HepG2 (cell line): ENCODE measurements at regions not wholly inside any gene's neighbourhood (a gene's known extent, or its start where the extent isn't known, plus 50 kb on each side); places are given as distances from the start of the nearest gene placed in this dataset.

Source experiments
- ATAC-seq: fragments of 200-7000 bp; cut with Tn5 transposase; 3 replicates; pipeline ENCODE4 v1.9.1; 2020; ENCODE audit warnings: mild to moderate bottlenecking, moderate library complexity
- BruUV-seq: library from RNA; stranded (reverse); fragments of 400-500 nt; replicated peaks from 2 replicates; lab custom pipeline; 2021; lab: Mats Ljungman, UMichigan
- CTCF ChIA-PET: fragments of 300-600 bp; formaldehyde crosslinking; extraction: SDS; loops from one replicate; lab custom pipeline; 2021; ENCODE audit warnings: low total read pairs, inconsistent platforms, low intra/inter-chr PET ratio; lab: Yijun Ruan, JAX
- POLR2A ChIA-PET: fragments of 350-600 bp; sonication (Branson Sonifier 250); formaldehyde crosslinking; loops from one replicate; lab custom pipeline; 2020; ENCODE audit warnings: antibody characterized with exemption, inconsistent platforms; lab: Yijun Ruan, JAX
- DNase-seq: peaks from one replicate; pipeline ENCODE4 v3.0.0-alpha.2; 2015; ENCODE audit warnings: low spot score
- FAIRE-seq: peaks from 3 replicates; lab custom pipeline; 2011; peaks lifted over from hg19 to GRCh38; lab: Jason Lieb, UNC
- H2AFZ ChIP-seq: one replicate; pipeline ENCODE4 v1.6.1; 2011; ENCODE audit warnings: low read length, inconsistent platforms
- H3K27ac ChIP-seq: fragments of 300-600 bp; 3 replicates; pipeline ENCODE4 v1.8.0; 2011; ENCODE audit warnings: mixed run types, mild to moderate bottlenecking, mixed read lengths, low read length, inconsistent platforms; ENCODE audit not compliant: insufficient read depth; ENCODE audit errors: extremely low read length
- H3K27me3 ChIP-seq, 2 experiments: fragments of 200-600 bp in 1 of 2; 2 replicates in 1 of 2; 3 replicates in 1 of 2; pipeline versions ENCODE4 v1.6.0 to v1.8.0; 2011; ENCODE audit warnings: low read length in 2 of 2, mild to moderate bottlenecking in 2 of 2, moderate library complexity in 2 of 2, inconsistent platforms in 1 of 2; ENCODE audit not compliant: insufficient read depth in 2 of 2, control insufficient read depth in 1 of 2
- H3K36me3 ChIP-seq, 2 experiments: fragments of 200-600 bp in 1 of 2; replicated peaks in 1 of 2; 2 replicates in 1 of 2; 3 replicates in 1 of 2; pipeline versions ENCODE4 v1.5.1 to v1.8.0; 2011; ENCODE audit warnings: low read length in 2 of 2, inconsistent platforms in 1 of 2; ENCODE audit not compliant: insufficient read depth in 2 of 2, control insufficient read depth in 1 of 2
- H3K4me1 ChIP-seq: 2 replicates; pipeline ENCODE4 v1.5.1; 2012; ENCODE audit warnings: low read length, inconsistent platforms; ENCODE audit not compliant: insufficient read depth
- H3K4me2 ChIP-seq: 2 replicates; pipeline ENCODE4 v1.6.0; 2011; ENCODE audit warnings: low read depth, low read length, inconsistent platforms
- H3K4me3 ChIP-seq, 3 experiments: fragments of 200-600 bp in 1 of 3; sonication (generic), shearing (Covaris generic) in 1 of 3; replicated peaks in 1 of 3; 2 replicates each; pipeline ENCODE4 v1.5.1; 2011 to 2016; ENCODE audit warnings: low read length in 3 of 3, inconsistent platforms in 2 of 3, low read depth in 2 of 3, mild to moderate bottlenecking in 2 of 3, control low read depth in 1 of 3, mixed read lengths in 1 of 3; ENCODE audit not compliant: insufficient read depth in 1 of 3
- H3K79me2 ChIP-seq: one replicate; pipeline ENCODE4 v1.6.1; 2011; ENCODE audit warnings: low read length, inconsistent platforms; ENCODE audit not compliant: insufficient read depth
- H3K9ac ChIP-seq: 2 replicates; pipeline ENCODE4 v1.6.0; 2011; ENCODE audit warnings: mild to moderate bottlenecking, low read depth, low read length, inconsistent platforms; ENCODE audit not compliant: insufficient read depth
- H3K9me3 ChIP-seq: 2 replicates; pipeline ENCODE4 v1.5.1; 2012; ENCODE audit warnings: mild to moderate bottlenecking, low read length
- H4K20me1 ChIP-seq: 2 replicates; pipeline ENCODE4 v1.6.0; 2011; ENCODE audit warnings: inconsistent platforms, mild to moderate bottlenecking, low read length, moderate library complexity; ENCODE audit not compliant: insufficient read depth
- AGO1 ChIP-seq: fragments of 200-400 bp; formaldehyde crosslinking; IDR thresholded peaks from 2 replicates; pipeline ENCODE4 v1.6.1; 2017; ENCODE audit warnings: mild to moderate bottlenecking, low read depth, low read length, moderate library complexity; ENCODE audit not compliant: poor library complexity, severe bottlenecking
- ARID2 ChIP-seq: sonication (generic); formaldehyde crosslinking; IDR thresholded peaks from 2 replicates; pipeline ENCODE4 v1.8.1; 2022; ENCODE audit warnings: mild to moderate bottlenecking, missing genetic modification reagents, borderline replicate concordance
- ZNF432 ChIP-seq: sonication (generic); formaldehyde crosslinking; IDR thresholded peaks from 2 replicates; pipeline ENCODE4 v1.5.0; 2020; ENCODE audit warnings: missing genetic modification reagents, mild to moderate bottlenecking, borderline replicate concordance
- ZNF558 ChIP-seq: sonication (generic); formaldehyde crosslinking; IDR thresholded peaks from 2 replicates; pipeline ENCODE4 v1.9.0; 2022; ENCODE audit warnings: mild to moderate bottlenecking, missing genetic modification reagents, borderline replicate concordance
- ZNF563 ChIP-seq: sonication (generic); formaldehyde crosslinking; IDR thresholded peaks from 2 replicates; pipeline ENCODE4 v1.8.0; 2022; ENCODE audit warnings: mild to moderate bottlenecking, moderate library complexity, missing genetic modification reagents
- ZNF713 ChIP-seq: sonication (generic); formaldehyde crosslinking; IDR thresholded peaks from 2 replicates; pipeline ENCODE4 v1.4.0; 2020; ENCODE audit warnings: mild to moderate bottlenecking, missing genetic modification reagents
- WGBS: methylation state at CpG from one replicate; pipeline ENCODE4 v1.1.6; 2017; ENCODE audit warnings: low lambda C conversion rate; 5-methylcytosine and 5-hydroxymethylcytosine counted together
- in situ Hi-C: cut with HindIII; loops from 2 replicates; pipeline ENCODE4 v1.10.0; 2017; ENCODE audit warnings: low pct_unique_long_range_greater_than_20kb; ENCODE audit not compliant: extremely low pct_ligation_motif_present
- intact Hi-C: fragments of 100-400 bp; cut with micrococcal nuclease; formaldehyde crosslinking; loops from one replicate; pipeline ENCODE4 v1.10.0; 2022; ENCODE audit not compliant: unreplicated experiment
- TF ChIP-seq, protein P1 (sequence below): sonication (generic); formaldehyde crosslinking; IDR thresholded peaks from 2 replicates; pipeline ENCODE4 v1.5.0; 2020; ENCODE audit warnings: mild to moderate bottlenecking, missing genetic modification reagents, borderline replicate concordance

- Histone ChIP-seq H4K20me1 (no peaks in the 10 kb centered on the region), H3K4me1 (no peaks in the 10 kb centered on the region), H3K9me3 (no peaks in the 10 kb centered on the region), H3K27ac (no peak overlapping the region), H3K79me2 (no peaks in the 10 kb centered on the region), H3K36me3 (no peaks in the 10 kb centered on the region), H3K4me3 (no peak overlapping the region), H2AFZ (no peak overlapping the region), H3K4me2 (no peak overlapping the region), H3K27me3 (peaks cover 4 to 46% of the 10 kb centered on the region in 2 experiments; a peak in 3 of 5 replicates), H3K9ac (no peak overlapping the region)
- ChIA-PET POLR2A (no interaction called here), CTCF (no interaction called here)
- in situ Hi-C loops (no loop called here), intact Hi-C loops (no loop called here)
- 46% methylated on average over 4 of the region's 12 CpGs for WGBS
- no peak for DNase-seq
- TF ChIP-seq, protein P1, sequence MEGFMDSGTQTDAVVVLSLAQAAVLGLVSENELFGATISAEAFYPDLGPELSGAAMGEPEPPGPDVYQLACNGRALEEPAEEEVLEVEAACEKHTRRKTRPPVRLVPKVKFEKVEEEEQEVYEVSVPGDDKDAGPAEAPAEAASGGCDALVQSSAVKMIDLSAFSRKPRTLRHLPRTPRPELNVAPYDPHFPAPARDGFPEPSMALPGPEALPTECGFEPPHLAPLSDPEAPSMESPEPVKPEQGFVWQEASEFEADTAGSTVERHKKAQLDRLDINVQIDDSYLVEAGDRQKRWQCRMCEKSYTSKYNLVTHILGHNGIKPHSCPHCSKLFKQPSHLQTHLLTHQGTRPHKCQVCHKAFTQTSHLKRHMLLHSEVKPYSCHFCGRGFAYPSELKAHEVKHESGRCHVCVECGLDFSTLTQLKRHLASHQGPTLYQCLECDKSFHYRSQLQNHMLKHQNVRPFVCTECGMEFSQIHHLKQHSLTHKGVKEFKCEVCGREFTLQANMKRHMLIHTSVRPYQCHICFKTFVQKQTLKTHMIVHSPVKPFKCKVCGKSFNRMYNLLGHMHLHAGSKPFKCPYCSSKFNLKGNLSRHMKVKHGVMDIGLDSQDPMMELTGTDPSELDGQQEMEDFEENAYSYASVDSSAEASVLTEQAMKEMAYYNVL = no peak
- no peak for TF ChIP-seq ZNF713 (CRISPR knock-in tag)
- TF ChIP-seq ZNF432 (CRISPR knock-in tag) = no peak
- no peak for TF ChIP-seq ZNF558
- TF ChIP-seq ARID2 (CRISPR knock-in tag) = no peak
- TF ChIP-seq ZNF563 (CRISPR knock-in tag) = no peak
- no peak for TF ChIP-seq AGO1
- no peak for ATAC-seq
- BruUV-seq = no TSS peak
- FAIRE-seq = no peak
These were observed 125.6 kb upstream of the FAM20C start for GRCh38 chr7:66741-67140.
